ENCODE measurements at regions not wholly inside any gene's neighbourhood (a gene's known extent, or its start where the extent isn't known, plus 50 kb on each side); places are given as distances from the start of the nearest gene placed in this dataset.

GRCh38 chr10:123475466-123475865 is 190.7 kb upstream of the GPR26 start:
- Histone ChIP-seq H3K23ac (ENCODE audit: insufficient read length) (no peak overlapping the region), H3K79me1 (ENCODE audit: low read depth, low read length) (no peaks in the 10 kb centered on the region), H2AK5ac (ENCODE audit: low read depth, low read length) (no peak overlapping the region), H3K27me3 (replicated peaks in 1 of 4; ENCODE audit: control insufficient read depth in 3 of 4, extremely low read depth in 1 of 4, insufficient read depth in 3 of 4, low read length in 3 of 4) (no peaks in the 10 kb centered on the region; a peak in 2 of 7 replicates), H3K4me1 (replicated peaks in 1 of 4; ENCODE audit: control insufficient read depth in 3 of 4, insufficient read depth in 4 of 4, low read length in 3 of 4) (peaks cover 0 to 11% (median 6%) of the 10 kb centered on the region in 4 experiments; a peak in 6 of 7 replicates), H4K20me1 (replicated peaks in 1 of 2; ENCODE audit: control insufficient read depth in 1 of 2, insufficient read depth in 2 of 2, low read length in 2 of 2) (no peaks in the 10 kb centered on the region), H3K14ac (ENCODE audit: insufficient read length) (no peak overlapping the region), H2BK20ac (ENCODE audit: low read length) (0 out of 2 replicates have a peak overlapping the region, but pooled peaks have one; percentile 5), H2BK120ac (replicated peaks; ENCODE audit: low read depth, low read length) (peak overlapping the region; percentile 71), H3K9ac (replicated peaks in 1 of 4; ENCODE audit: extremely low read depth in 1 of 4, low read depth in 3 of 4, low read length in 3 of 4) (no peak overlapping the region), H4K91ac (replicated peaks; ENCODE audit: insufficient read length, low read length) (no peak overlapping the region), H3K36me3 (ENCODE audit: control insufficient read depth in 2 of 4, insufficient read depth in 4 of 4, low read length in 3 of 4) (no peaks in the 10 kb centered on the region), H3K18ac (ENCODE audit: extremely low read depth, low read length) (peak overlapping the region; percentile 36), H3K4me3 (ENCODE audit: extremely low read depth in 1 of 4, insufficient read depth in 2 of 4, low read depth in 3 of 4, low read length in 4 of 4) (no peak overlapping the region), H3K4ac (replicated peaks; ENCODE audit: insufficient read length, low read depth, low read length) (no peak overlapping the region), H3K27ac (ENCODE audit: low read depth, low read length) (no peak overlapping the region), H4K5ac (ENCODE audit: insufficient read length, low read depth, low read length) (no peak overlapping the region), H3K9me3 (ENCODE audit: insufficient read depth in 2 of 2, low read depth in 1 of 2, low read length in 1 of 2) (no peaks in the 10 kb centered on the region), H4K8ac (ENCODE audit: extremely low read depth, insufficient read depth, low read length) (no peak overlapping the region), H3K56ac (replicated peaks; ENCODE audit: insufficient read length, low read depth, low read length) (no peak overlapping the region), H3K23me2 (ENCODE audit: low read depth, low read length) (peaks cover 3% of the 10 kb centered on the region; the same call in 1 of the 2 replicates), H3K4me2 (ENCODE audit: insufficient read depth in 1 of 2, low read depth in 2 of 2, low read length in 2 of 2) (no peak overlapping the region), H2BK12ac (ENCODE audit: low read depth, low read length) (no peak overlapping the region), H2BK15ac (ENCODE audit: low read length) (no peak overlapping the region; the same call in 1 of the 2 replicates), H2BK5ac (ENCODE audit: low read depth, low read length) (no peak overlapping the region), H3K79me2 (ENCODE audit: control insufficient read depth in 1 of 2, insufficient read depth in 2 of 2, low read length in 2 of 2) (no peaks in the 10 kb centered on the region), H2AFZ (ENCODE audit: low read length) (no peak overlapping the region)
- ChIA-PET POLR2A (ENCODE audit: partially characterized antibody) (interaction anchor here (0.6 kb wide), 1 partner anchor 10 kb away, joined by 3 read pairs; no protein-coding TSS in a partner anchor), CTCF (ENCODE audit: partially characterized antibody) (no interaction called here)
- 83% methylated on average over 2 of the region's 2 CpGs; no CpG with 5 or more reads in 1 of the 2 experiments for WGBS, 2 experiments (ENCODE audit: extremely low coverage in 1 of 2, insufficient coverage in 1 of 2, insufficient read length in 1 of 2, insufficient replicate concordance in 2 of 2, low coverage in 1 of 2, low lambda C conversion rate in 2 of 2, missing lambda C conversion rate in 1 of 2)
- FAIRE-seq (no peak), DNase-seq (ENCODE audit: low read depth in 1 of 2, low spot score in 2 of 2) (no peak)
- TF ChIP-seq SIX5 (IDR thresholded peaks at IDR 0.05; ENCODE audit: low read depth, low read length) (no peak), CREB1 (IDR thresholded peaks at IDR 0.05) (no peak), SUZ12 (IDR thresholded peaks at IDR 0.05; ENCODE audit: low read length) (no peak), TAF7 (optimal IDR thresholded peaks at IDR 0.05; ENCODE audit: borderline replicate concordance, low read depth, low read length) (no peak), POLR2A (IDR thresholded peaks at IDR 0.05; ENCODE audit: control extremely low read depth in 1 of 2, low read depth in 2 of 2, low read length in 2 of 2) (no peak), SAP30 (IDR thresholded peaks at IDR 0.05; ENCODE audit: insufficient read depth, insufficient replicate concordance, low read length) (no peak), KDM1A (IDR thresholded peaks at IDR 0.05; ENCODE audit: borderline replicate concordance, low read length) (no peak), BACH1 (IDR thresholded peaks at IDR 0.05; ENCODE audit: low read length) (no peak), KDM5A (IDR thresholded peaks at IDR 0.05; ENCODE audit: low read length) (no peak), KDM4A (IDR thresholded peaks at IDR 0.05; ENCODE audit: low read depth, low read length, severe bottlenecking) (no peak), BCL11A (IDR thresholded peaks at IDR 0.05; ENCODE audit: low read depth in 2 of 2, low read length in 2 of 2) (no peak), TAF1 (IDR thresholded peaks at IDR 0.05; ENCODE audit: low read depth, low read length) (no peak), CBX8 (IDR thresholded peaks at IDR 0.05; ENCODE audit: borderline replicate concordance, low read depth, low read length) (no peak), SIRT6 (IDR thresholded peaks at IDR 0.05; ENCODE audit: low read length) (no peak), TCF12 (IDR thresholded peaks at IDR 0.05; ENCODE audit: low read depth, low read length) (no peak), ASH2L (IDR thresholded peaks at IDR 0.05; ENCODE audit: low read length) (no peak), POU5F1 (IDR thresholded peaks at IDR 0.05; ENCODE audit: low read depth, low read length) (no peak)

Data from H1 (cell line).